Sigmoid colon (tissue), 4 donors: ENCODE measurements at regions not wholly inside any gene's neighbourhood (a gene's known extent, or its start where the extent isn't known, plus 50 kb on each side); places are given as distances from the start of the nearest gene placed in this dataset.

Experiments
- POLR2A ChIP-seq, 2 donors: fragments of 450-650 bp; IDR thresholded peaks; one replicate each; pipeline ENCODE4 v1.6.1; 2016; ENCODE audit warnings: antibody characterized with exemption in 2 of 2, mild to moderate bottlenecking in 2 of 2, moderate library complexity in 2 of 2
- POLR2AphosphoS5 ChIP-seq, 4 donors: sonication (generic); formaldehyde crosslinking; IDR thresholded peaks; one replicate each; pipeline ENCODE4 v1.6.1; 2017; ENCODE audit warnings: antibody characterized with exemption in 4 of 4
- TF ChIP-seq, protein P1 (sequence below), 4 experiments: fragments of 450-650 bp in 3 of 4; fragments of 200-600 bp in 1 of 4; IDR thresholded peaks; one replicate each; pipeline ENCODE4 v1.5.1; 2016 to 2019; ENCODE audit warnings: antibody characterized with exemption in 4 of 4, mild to moderate bottlenecking in 3 of 4, moderate library complexity in 2 of 4

GRCh38 chr7:16079723-16080122, 341.6 kb downstream of the CRPPA start:
- TF ChIP-seq, protein P1, sequence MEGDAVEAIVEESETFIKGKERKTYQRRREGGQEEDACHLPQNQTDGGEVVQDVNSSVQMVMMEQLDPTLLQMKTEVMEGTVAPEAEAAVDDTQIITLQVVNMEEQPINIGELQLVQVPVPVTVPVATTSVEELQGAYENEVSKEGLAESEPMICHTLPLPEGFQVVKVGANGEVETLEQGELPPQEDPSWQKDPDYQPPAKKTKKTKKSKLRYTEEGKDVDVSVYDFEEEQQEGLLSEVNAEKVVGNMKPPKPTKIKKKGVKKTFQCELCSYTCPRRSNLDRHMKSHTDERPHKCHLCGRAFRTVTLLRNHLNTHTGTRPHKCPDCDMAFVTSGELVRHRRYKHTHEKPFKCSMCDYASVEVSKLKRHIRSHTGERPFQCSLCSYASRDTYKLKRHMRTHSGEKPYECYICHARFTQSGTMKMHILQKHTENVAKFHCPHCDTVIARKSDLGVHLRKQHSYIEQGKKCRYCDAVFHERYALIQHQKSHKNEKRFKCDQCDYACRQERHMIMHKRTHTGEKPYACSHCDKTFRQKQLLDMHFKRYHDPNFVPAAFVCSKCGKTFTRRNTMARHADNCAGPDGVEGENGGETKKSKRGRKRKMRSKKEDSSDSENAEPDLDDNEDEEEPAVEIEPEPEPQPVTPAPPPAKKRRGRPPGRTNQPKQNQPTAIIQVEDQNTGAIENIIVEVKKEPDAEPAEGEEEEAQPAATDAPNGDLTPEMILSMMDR (IDR thresholded peaks at IDR 0.05), result no peak
- TF ChIP-seq POLR2AphosphoS5 (IDR thresholded peaks at IDR 0.05), result no peak
- TF ChIP-seq POLR2A (IDR thresholded peaks at IDR 0.05), result no peak
